Keratinocyte (primary cell): ENCODE measurements at regions not wholly inside any gene's neighbourhood (a gene's known extent, or its start where the extent isn't known, plus 50 kb on each side); places are given as distances from the start of the nearest gene placed in this dataset.

Source experiments
- DNase-seq: peaks from one replicate; pipeline ENCODE4 v3.0.0-alpha.2; 2011; ENCODE audit warnings: low read depth, missing footprints, low spot score
- FAIRE-seq: peaks from 2 replicates; lab custom pipeline; 2011; peaks lifted over from hg19 to GRCh38; lab: Jason Lieb, UNC
- H2AFZ ChIP-seq: 2 replicates; pipeline ENCODE4 v1.6.0; 2012; ENCODE audit warnings: low read length, control low read depth, inconsistent platforms; ENCODE audit not compliant: control insufficient read depth
- H3K27ac ChIP-seq: 2 replicates; pipeline ENCODE4 v1.5.1; 2011; ENCODE audit warnings: low read length; ENCODE audit not compliant: control insufficient read depth, insufficient read depth
- H3K27me3 ChIP-seq: 3 replicates; pipeline ENCODE4 v1.6.0; 2011; ENCODE audit warnings: low read length; ENCODE audit not compliant: control insufficient read depth, insufficient read depth; ENCODE audit errors: extremely low read depth
- H3K36me3 ChIP-seq, 2 experiments: 2 replicates in 1 of 2; 3 replicates in 1 of 2; pipeline ENCODE4 v1.5.1; 2011; ENCODE audit warnings: low read length in 2 of 2, mild to moderate bottlenecking in 1 of 2; ENCODE audit not compliant: control insufficient read depth in 2 of 2, insufficient read depth in 2 of 2; ENCODE audit errors: extremely low read depth in 1 of 2
- H3K4me1 ChIP-seq: 3 replicates; pipeline ENCODE4 v1.5.1; 2011; ENCODE audit warnings: low read length; ENCODE audit not compliant: control insufficient read depth, insufficient read depth; ENCODE audit errors: extremely low read depth
- H3K4me2 ChIP-seq: 3 replicates; pipeline ENCODE4 v1.6.0; 2011; ENCODE audit warnings: low read depth, low read length; ENCODE audit not compliant: control insufficient read depth, insufficient read depth; ENCODE audit errors: extremely low read depth
- H3K4me3 ChIP-seq, 3 experiments: fragments of 200-600 bp in 1 of 3; sonication (generic) in 1 of 3; 2 replicates in 2 of 3; 3 replicates in 1 of 3; pipeline ENCODE4 v1.5.1; 2011 to 2016; ENCODE audit warnings: low read length in 3 of 3, mild to moderate bottlenecking in 3 of 3, control low read depth in 2 of 3, inconsistent platforms in 1 of 3, low read depth in 1 of 3, mixed read lengths in 1 of 3, mixed run types in 1 of 3, moderate library complexity in 1 of 3; ENCODE audit not compliant: control insufficient read depth in 2 of 3, insufficient read depth in 2 of 3; ENCODE audit errors: extremely low read depth in 1 of 3
- H3K79me2 ChIP-seq: 2 replicates; pipeline ENCODE4 v1.6.0; 2012; ENCODE audit warnings: low read length; ENCODE audit not compliant: control insufficient read depth, insufficient read depth
- H3K9ac ChIP-seq: 3 replicates; pipeline ENCODE4 v1.6.0; 2011; ENCODE audit warnings: low read length; ENCODE audit not compliant: control insufficient read depth, insufficient read depth; ENCODE audit errors: extremely low read depth
- H3K9me1 ChIP-seq: 3 replicates; pipeline ENCODE4 v1.6.0; 2011; ENCODE audit warnings: low read length; ENCODE audit not compliant: control insufficient read depth, insufficient read depth; ENCODE audit errors: extremely low read depth
- H3K9me3 ChIP-seq: 2 replicates; pipeline ENCODE4 v1.5.1; 2012; ENCODE audit warnings: low read depth, low read length; ENCODE audit not compliant: control insufficient read depth
- H4K20me1 ChIP-seq: 3 replicates; pipeline ENCODE4 v1.6.0; 2011; ENCODE audit warnings: low read length; ENCODE audit not compliant: control insufficient read depth, insufficient read depth; ENCODE audit errors: extremely low read depth
- EZH2 ChIP-seq: IDR thresholded peaks from one replicate; pipeline ENCODE4 v1.6.1; 2012; ENCODE audit warnings: inconsistent platforms, mild to moderate bottlenecking, low read length, moderate library complexity
- dilution Hi-C: fragments of 300-500 bp; cut with MboI; formaldehyde crosslinking; loops from one replicate; pipeline ENCODE4 v1.7.0; 2020; ENCODE audit warnings: low sequenced_read_pairs; ENCODE audit not compliant: extremely low pct_ligation_motif_present
- TF ChIP-seq, protein P1 (sequence below), 3 experiments: IDR thresholded peaks in 1 of 3; conservative IDR thresholded peaks in 1 of 3; optimal IDR thresholded peaks in 1 of 3; 2 replicates in 2 of 3; 3 replicates in 1 of 3; pipeline versions ENCODE3 to v1.5.1; 2011; ENCODE audit warnings: low read length in 3 of 3, mild to moderate bottlenecking in 3 of 3, moderate library complexity in 2 of 3, control low read depth in 1 of 3, inconsistent platforms in 1 of 3; ENCODE audit not compliant: insufficient read depth in 2 of 3; ENCODE audit errors: extremely low read depth in 1 of 3

DNA sequence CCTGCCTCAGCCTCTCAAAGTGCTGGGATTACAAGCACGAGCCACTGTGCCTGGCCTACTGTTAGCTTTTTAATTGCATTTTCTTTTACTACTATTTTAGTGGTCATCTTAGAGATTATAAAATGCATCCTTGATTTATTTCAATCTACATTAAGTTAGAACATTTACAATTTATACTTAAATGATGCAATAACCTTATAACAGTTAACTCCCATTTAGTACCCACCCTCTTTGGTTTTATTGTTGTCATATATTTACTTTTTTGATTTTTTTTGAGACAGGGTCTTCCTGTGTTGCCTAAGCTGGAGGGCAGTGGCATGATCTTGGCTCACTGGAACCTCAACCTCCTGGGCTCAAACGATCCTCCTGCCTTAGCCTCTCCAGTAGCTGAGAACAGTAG is 77.3 kb downstream of the PPCDC start:
- Histone ChIP-seq H3K4me2 (no peak overlapping the region), H3K79me2 (no peaks in the 10 kb centered on the region), H3K4me1 (peaks cover 14% of the 10 kb centered on the region), H4K20me1 (no peaks in the 10 kb centered on the region), H3K27me3 (peaks cover 8% of the 10 kb centered on the region), H3K4me3 (no peak overlapping the region), H3K9me3 (no peaks in the 10 kb centered on the region), H2AFZ (no peak overlapping the region), H3K27ac (no peak overlapping the region), H3K9ac (no peak overlapping the region), H3K36me3 (no peaks in the 10 kb centered on the region), H3K9me1 (no peaks in the 10 kb centered on the region)
- DNase-seq (no peak), FAIRE-seq (no peak)
- dilution Hi-C loops, result no loop called here
- TF ChIP-seq, protein P1, sequence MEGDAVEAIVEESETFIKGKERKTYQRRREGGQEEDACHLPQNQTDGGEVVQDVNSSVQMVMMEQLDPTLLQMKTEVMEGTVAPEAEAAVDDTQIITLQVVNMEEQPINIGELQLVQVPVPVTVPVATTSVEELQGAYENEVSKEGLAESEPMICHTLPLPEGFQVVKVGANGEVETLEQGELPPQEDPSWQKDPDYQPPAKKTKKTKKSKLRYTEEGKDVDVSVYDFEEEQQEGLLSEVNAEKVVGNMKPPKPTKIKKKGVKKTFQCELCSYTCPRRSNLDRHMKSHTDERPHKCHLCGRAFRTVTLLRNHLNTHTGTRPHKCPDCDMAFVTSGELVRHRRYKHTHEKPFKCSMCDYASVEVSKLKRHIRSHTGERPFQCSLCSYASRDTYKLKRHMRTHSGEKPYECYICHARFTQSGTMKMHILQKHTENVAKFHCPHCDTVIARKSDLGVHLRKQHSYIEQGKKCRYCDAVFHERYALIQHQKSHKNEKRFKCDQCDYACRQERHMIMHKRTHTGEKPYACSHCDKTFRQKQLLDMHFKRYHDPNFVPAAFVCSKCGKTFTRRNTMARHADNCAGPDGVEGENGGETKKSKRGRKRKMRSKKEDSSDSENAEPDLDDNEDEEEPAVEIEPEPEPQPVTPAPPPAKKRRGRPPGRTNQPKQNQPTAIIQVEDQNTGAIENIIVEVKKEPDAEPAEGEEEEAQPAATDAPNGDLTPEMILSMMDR (optimal IDR thresholded peaks at IDR 0.05 in 1 of 3, IDR thresholded peaks at IDR 0.05 in 1 of 3, conservative IDR thresholded peaks at IDR 0.05 in 1 of 3; ENCODE audit: extremely low read depth in 1 of 3, insufficient read depth in 2 of 3, low read length in 3 of 3), result no peak
- no peak for TF ChIP-seq EZH2

DNA sequence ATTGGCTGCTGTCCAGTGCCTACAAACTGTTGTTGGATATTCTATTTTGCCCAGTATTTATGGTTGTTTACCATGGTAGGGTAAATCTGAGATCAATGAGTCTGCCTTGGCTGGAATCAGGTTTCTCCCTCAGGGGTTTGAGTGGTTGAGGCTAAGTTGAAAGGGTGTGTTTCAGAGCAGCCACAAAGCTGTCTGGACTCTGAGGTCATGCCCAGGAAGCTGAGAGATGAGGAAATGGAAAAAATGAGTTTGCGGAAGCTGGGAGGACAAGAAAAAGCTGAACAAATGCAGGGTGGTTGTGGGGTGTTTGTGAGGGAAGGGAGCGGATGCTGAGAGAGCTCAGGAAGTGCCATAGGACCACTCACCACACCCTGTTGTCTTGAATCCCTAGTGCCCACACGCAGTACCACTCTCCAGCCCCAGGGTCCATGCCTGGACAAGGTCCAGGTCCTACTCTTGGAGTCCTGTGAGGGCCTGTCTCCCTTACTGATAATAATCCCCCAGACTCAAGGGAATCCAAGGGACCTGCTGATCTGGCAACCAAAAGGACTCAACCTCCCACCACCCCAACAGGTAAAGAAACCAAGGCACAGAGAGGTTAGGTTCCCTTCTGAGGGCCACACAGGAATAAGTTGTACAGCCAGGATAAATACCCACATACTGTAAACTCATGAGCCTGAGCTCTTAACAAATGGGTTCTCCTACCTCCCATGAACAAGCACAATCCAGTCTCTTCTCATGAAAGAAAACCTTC is 81.6 kb downstream of the PPCDC start:
- DNase-seq (peak; percentile 83), FAIRE-seq (peak; percentile 79)
- Histone ChIP-seq H3K4me3 (peak overlapping the region in 1 of 3 experiments; percentile 31), H2AFZ (peak overlapping the region; percentile 80), H3K9me3 (no peaks in the 10 kb centered on the region), H3K79me2 (no peaks in the 10 kb centered on the region), H3K27me3 (peaks cover 16% of the 10 kb centered on the region), H3K9me1 (peaks cover 2% of the 10 kb centered on the region), H3K27ac (peak overlapping the region; percentile 68), H3K4me1 (peaks cover 32% of the 10 kb centered on the region), H3K36me3 (no peaks in the 10 kb centered on the region), H3K9ac (no peak overlapping the region), H4K20me1 (peaks cover 6% of the 10 kb centered on the region), H3K4me2 (peak overlapping the region; percentile 66)
- dilution Hi-C loops, result no loop called here
- TF ChIP-seq, protein P1 (optimal IDR thresholded peaks at IDR 0.05 in 1 of 3, IDR thresholded peaks at IDR 0.05 in 1 of 3, conservative IDR thresholded peaks at IDR 0.05 in 1 of 3; ENCODE audit: extremely low read depth in 1 of 3, insufficient read depth in 2 of 3, low read length in 3 of 3), result no peak
- no peak for TF ChIP-seq EZH2
